ENCODE measurements at regions not wholly inside any gene's neighbourhood (a gene's known extent, or its start where the extent isn't known, plus 50 kb on each side); places are given as distances from the start of the nearest gene placed in this dataset.

DNA sequence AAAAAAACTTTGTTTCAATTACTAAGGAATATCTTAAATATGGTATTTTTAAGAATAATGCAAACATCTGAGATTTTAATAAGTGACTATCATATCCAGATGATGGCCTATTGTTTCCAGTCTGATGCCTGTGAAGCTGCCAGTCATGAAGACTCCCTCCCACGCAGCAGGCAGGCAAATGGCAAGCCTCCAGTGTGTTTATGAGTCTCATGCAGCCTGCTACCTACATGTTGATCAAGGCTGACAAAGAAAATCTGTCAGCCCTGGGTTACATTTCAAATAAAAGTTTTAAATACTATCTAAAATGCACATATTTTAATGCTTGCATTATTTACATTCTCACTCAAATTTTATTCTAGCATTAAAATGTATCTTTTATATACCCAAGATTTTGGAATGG lies 137.6 kb upstream of the RNPC3 start:
- in situ Hi-C loops (cut with MboI; ENCODE audit: low pct_unique_long_range_greater_than_20kb, low sequenced_read_pairs, unreplicated experiment): no loop called here
- TF ChIP-seq, protein P1, sequence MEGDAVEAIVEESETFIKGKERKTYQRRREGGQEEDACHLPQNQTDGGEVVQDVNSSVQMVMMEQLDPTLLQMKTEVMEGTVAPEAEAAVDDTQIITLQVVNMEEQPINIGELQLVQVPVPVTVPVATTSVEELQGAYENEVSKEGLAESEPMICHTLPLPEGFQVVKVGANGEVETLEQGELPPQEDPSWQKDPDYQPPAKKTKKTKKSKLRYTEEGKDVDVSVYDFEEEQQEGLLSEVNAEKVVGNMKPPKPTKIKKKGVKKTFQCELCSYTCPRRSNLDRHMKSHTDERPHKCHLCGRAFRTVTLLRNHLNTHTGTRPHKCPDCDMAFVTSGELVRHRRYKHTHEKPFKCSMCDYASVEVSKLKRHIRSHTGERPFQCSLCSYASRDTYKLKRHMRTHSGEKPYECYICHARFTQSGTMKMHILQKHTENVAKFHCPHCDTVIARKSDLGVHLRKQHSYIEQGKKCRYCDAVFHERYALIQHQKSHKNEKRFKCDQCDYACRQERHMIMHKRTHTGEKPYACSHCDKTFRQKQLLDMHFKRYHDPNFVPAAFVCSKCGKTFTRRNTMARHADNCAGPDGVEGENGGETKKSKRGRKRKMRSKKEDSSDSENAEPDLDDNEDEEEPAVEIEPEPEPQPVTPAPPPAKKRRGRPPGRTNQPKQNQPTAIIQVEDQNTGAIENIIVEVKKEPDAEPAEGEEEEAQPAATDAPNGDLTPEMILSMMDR (IDR thresholded peaks at IDR 0.05; ENCODE audit: extremely low read depth, insufficient read depth, missing control alignments): no peak
- DNase-seq (ENCODE audit: low spot score): no peak

DNA sequence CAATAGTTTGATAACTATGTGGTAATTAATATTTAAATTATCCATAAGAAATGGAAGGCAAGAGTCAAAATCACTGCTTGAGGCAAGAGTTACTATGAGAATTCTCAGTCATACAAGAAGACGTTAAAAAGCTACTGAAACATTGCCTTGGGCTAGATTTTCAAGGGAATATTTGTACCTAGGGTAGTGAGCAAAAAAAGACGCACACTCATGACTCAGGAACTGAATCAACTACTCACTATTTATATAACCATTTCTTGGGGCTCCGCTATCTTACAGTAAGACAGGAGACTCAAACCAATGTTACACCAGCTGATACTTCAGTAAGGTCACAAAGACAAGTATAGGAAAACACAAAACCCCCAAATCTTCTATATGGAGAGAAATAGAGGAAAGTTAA lies 151.5 kb upstream of the RNPC3 start:
- TF ChIP-seq, protein P1 (IDR thresholded peaks at IDR 0.05; ENCODE audit: extremely low read depth, insufficient read depth, missing control alignments): no peak
- in situ Hi-C loops (cut with MboI; ENCODE audit: low pct_unique_long_range_greater_than_20kb, low sequenced_read_pairs, unreplicated experiment): no loop called here

DNA sequence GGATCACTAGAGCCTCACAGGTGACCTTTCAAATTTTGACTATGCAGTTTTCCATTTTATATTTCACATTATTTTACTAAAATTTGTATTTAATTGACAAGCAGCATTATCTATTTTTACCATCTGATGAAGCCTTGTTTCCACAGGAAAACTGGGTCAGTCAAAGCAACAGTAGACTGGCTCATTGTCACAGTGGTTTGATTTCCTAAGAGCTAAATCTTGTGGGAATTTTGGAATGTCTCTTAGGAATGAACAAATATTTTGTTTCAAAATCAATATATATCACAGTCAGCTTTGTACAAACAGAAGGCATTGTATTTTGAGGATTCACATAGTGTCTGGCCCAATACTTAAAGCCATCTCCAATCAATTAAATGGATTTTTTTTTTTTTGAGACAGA lies 152.6 kb upstream of the RNPC3 start:
- no peak for DNase-seq (ENCODE audit: low spot score)
- TF ChIP-seq, protein P1 (IDR thresholded peaks at IDR 0.05; ENCODE audit: extremely low read depth, insufficient read depth, missing control alignments): no peak
- in situ Hi-C loops (cut with MboI; ENCODE audit: low pct_unique_long_range_greater_than_20kb, low sequenced_read_pairs, unreplicated experiment): no loop called here

More for the DNA sequence above, 151.5 kb upstream of the RNPC3 start:
- DNase-seq (ENCODE audit: low spot score): no peak

DNA sequence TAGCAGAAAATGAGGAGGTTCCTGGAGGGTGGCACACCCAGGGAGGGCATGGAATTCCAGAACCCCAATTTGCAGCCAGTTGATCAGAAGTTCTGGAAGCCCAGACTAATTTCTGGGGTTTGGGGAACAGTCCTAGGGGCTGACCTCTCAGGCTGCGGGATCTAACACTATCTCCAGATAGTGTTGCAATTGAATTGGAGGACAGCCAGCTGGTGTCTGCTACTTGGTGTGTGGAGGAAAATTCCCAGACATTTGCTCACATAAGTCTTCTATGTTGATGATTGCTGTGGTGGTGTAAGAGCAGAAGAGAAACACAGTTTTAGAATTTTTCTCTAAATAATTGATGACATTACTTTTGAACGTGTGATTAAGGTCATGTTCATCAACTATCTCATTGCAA lies 154.3 kb upstream of the RNPC3 start:
- in situ Hi-C loops (cut with MboI; ENCODE audit: low pct_unique_long_range_greater_than_20kb, low sequenced_read_pairs, unreplicated experiment): no loop called here
- TF ChIP-seq, protein P1 (IDR thresholded peaks at IDR 0.05; ENCODE audit: extremely low read depth, insufficient read depth, missing control alignments): no peak
- no peak for DNase-seq (ENCODE audit: low spot score)

DNA sequence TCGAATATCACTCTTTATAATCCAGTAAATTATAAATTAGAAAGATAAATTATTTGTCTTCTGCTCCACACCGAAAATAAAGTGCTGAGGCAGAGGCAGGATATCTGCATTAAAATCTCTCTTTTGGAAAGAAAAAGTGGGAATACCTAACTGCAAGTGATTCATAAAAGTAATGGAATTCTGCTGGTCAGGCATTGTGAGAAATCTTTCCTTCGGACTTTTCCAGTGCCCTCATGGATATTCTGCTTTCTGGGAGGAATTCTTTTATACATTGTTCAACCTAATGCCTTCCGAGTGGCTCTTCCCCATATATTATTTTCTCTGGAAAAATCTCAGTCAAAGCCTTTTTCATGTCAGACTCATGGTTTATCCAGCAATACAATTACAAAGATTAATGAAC lies 158.3 kb upstream of the RNPC3 start:
- in situ Hi-C loops (cut with MboI; ENCODE audit: low pct_unique_long_range_greater_than_20kb, low sequenced_read_pairs, unreplicated experiment): no loop called here
- no peak for DNase-seq (ENCODE audit: low spot score)
- TF ChIP-seq, protein P1 (IDR thresholded peaks at IDR 0.05; ENCODE audit: extremely low read depth, insufficient read depth, missing control alignments): no peak

DNA sequence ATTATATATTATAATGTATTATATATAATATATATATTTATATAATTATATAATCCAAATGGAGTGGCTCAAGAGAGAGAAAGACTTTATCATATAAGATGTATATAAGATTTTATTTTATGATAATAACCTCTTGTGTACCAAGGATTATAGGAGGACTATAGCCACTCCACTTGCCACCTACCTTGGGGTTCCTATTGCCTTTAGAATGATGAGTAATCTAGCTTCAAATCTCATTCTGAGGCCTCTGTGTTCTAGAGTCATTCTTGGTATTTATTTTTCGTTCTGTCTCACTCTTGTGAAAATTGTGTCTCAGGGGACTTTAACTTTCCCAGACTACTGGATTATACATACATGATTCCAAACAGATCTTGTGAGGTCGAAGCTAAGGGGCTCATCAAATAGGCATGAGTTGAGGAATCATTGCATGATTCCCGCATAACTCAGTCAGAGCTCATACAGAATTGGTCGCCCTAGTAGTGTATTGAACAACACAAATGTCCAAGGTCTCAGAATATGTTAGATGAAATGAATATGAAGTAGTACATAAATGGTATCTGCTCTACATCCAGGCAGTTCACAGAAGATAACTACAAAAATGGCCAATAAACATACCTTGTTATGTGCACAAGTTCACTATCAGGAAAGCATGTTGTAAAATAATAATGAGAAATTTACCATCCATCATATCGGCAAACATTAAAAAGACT lies 159.5 kb upstream of the RNPC3 start:
- TF ChIP-seq, protein P1 (IDR thresholded peaks at IDR 0.05; ENCODE audit: extremely low read depth, insufficient read depth, missing control alignments): no peak
- DNase-seq (ENCODE audit: low spot score): no peak
- in situ Hi-C loops (cut with MboI; ENCODE audit: low pct_unique_long_range_greater_than_20kb, low sequenced_read_pairs, unreplicated experiment): no loop called here
